ENCODE measurements at regions not wholly inside any gene's neighbourhood (a gene's known extent, or its start where the extent isn't known, plus 50 kb on each side); places are given as distances from the start of the nearest gene placed in this dataset.
A peak's percentile ranks its signal among the peaks of the same experiment; 100 is the strongest.

GRCh38 chr18:25005541-25006403 lies 346.2 kb downstream of the ZNF521 start:
- H3K27me3 Mint-ChIP-seq, result no peaks in the 10 kb centered on the region
- peak overlapping the region in 1 of 3 donors; percentile 33 for H3K27ac Mint-ChIP-seq
- H3K36me3 Mint-ChIP-seq, result no peaks in the 10 kb centered on the region
- peaks cover 0 to 7% (median 3%) of the 10 kb centered on the region in 3 donors for H3K4me1 Mint-ChIP-seq
- no peak overlapping the region for H3K4me3 Mint-ChIP-seq
- H3K9me3 Mint-ChIP-seq, result peaks cover 4 to 7% (median 7%) of the 10 kb centered on the region in 3 donors

GRCh38 chr18:25010623-25011374 lies 341.2 kb downstream of the ZNF521 start:
- Mint-ChIP-seq H3K4me1 (no peaks in the 10 kb centered on the region), H3K27me3 (no peaks in the 10 kb centered on the region), H3K36me3 (no peaks in the 10 kb centered on the region), H3K4me3 (peak overlapping the region in 1 of 4 donors; percentile 28), H3K9me3 (peaks cover 3 to 5% (median 4%) of the 10 kb centered on the region in 3 donors), H3K27ac (no peak overlapping the region)
